ENCODE measurements at regions not wholly inside any gene's neighbourhood (a gene's known extent, or its start where the extent isn't known, plus 50 kb on each side); places are given as distances from the start of the nearest gene placed in this dataset.

DNA sequence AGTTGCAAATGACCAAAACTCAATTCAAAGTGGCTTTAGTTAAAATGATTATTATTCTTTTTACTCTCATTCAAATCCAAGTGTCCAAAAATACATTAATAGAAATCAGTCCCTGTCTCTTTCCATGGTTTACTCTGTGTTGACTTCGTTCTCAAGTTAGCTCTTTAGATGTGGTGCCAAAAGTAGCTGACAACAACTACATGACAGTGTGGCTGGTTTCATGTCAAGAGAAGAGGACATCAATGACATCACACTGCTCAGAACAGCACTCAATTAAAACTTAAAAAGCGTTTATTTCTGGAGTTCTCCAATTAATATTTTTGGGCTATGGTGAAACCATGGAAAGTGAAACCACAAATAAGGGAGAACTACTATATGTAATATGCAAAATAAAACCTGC is 1746.9 kb downstream of the LRRC4C start:
- H3K27ac ChIP-seq: no peak overlapping the region
- no peak for ATAC-seq (replicated peaks in 6 of 8)
- H3K4me1 ChIP-seq (replicated peaks in 1 of 2): no peaks in the 10 kb centered on the region
- no peak overlapping the region for H3K4me3 ChIP-seq
- 0 to 100% (median 60%) methylated on average over 1 to 2 of the region's 2 CpGs; no CpG with 5 or more reads in 3 of the 10 experiments for WGBS, 10 experiments
- in situ Hi-C loops (cut with MboI; ENCODE audit: low pct_unique_long_range_greater_than_20kb in 2 of 9, low sequenced_read_pairs in 9 of 9, unreplicated experiment in 9 of 9): no loop called here

DNA sequence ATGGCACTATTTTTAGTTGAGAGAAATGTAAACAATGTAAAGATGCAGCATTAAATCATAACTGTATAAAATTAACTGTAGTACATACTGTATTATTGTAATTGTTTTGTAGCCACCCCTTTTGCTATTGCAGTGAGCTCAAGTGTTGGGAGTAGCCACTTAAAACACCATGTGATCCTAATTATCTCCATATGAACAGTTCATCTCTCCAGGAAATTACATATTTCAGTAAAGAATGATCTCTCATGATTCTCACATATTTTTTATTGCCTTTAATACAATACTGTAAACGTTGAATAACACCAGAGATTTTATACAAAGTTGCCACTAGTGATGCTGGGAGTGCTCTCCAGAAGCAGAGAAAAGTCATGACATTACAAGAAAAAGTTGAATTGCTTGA is 1768.6 kb downstream of the LRRC4C start:
- in situ Hi-C loops (cut with MboI; ENCODE audit: low pct_unique_long_range_greater_than_20kb in 2 of 9, low sequenced_read_pairs in 9 of 9, unreplicated experiment in 9 of 9): no loop called here
- Histone ChIP-seq H3K4me1 (replicated peaks in 1 of 2) (no peaks in the 10 kb centered on the region), H3K4me3 (no peak overlapping the region), H3K27ac (no peak overlapping the region)
- WGBS, 10 experiments: 0 to 67% (median 50%) methylated on average over 1 of the region's 1 CpG; no CpG with 5 or more reads in 5 of the 10 experiments
- no peak for ATAC-seq (replicated peaks in 6 of 8)

DNA sequence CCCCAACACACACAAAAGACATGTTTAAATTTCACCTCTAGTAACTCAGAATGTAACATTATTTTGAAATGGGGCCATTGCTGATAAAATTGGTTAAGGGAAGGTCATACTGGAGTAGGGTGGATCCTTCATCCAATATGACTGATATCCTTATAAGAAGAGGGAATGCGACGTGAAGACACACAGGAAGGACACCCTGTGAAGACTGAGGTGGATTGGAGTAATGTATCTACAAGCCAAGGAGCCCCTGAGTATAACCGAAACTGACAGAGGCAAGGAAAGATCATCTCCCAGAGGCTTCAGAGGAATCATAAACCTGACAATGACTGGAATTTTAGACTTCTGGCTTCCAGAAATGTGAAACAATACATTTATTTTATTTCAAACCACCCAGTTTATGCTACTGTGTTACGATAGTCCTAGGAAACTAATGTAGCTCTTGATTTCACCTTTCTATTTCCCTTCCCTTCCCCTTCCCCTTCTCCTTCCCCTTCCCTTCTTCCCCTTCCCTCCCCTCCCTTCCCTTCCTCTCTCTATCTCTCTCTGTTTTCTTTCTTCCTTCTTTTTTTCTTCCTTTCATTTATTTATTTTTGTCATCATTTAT is 1775.4 kb downstream of the LRRC4C start:
- in situ Hi-C loops (cut with MboI; ENCODE audit: low pct_unique_long_range_greater_than_20kb in 2 of 9, low sequenced_read_pairs in 9 of 9, unreplicated experiment in 9 of 9): no loop called here
- WGBS, 10 experiments: 0 to 63% (median 0%) methylated on average over 1 to 3 of the region's 4 CpGs; no CpG with 5 or more reads in 3 of the 10 experiments

DNA sequence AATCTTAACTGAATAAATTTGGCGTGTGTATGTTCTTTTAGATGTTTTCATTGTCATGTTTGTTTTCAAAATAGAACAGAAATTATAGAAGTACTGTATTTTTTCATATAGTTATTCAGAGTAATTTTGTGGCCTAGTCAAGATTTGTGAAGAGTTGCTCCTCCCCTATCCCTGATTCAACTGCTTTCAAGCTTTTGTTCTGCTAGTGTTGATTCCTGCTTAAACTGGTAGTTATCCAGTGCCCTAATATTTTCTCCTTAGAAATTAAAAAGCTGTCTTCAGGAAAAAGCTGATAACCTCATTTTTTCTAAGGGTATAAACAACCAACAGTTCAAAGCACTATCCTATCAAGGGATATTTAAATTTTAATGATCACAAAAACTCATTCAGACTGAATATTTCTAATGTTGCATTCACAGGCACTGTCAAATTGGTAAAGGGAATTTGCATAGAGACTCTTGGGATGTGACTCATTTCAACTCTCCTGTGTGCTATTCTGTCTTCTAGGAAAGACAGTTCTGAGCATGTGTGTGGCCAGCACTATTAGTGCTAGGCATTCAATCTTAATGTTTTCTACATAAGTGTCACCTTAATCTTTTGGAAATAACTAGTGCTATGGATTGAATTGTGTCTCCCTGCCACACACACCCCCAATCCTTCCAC is 1776.0 kb downstream of the LRRC4C start:
- H3K4me1 ChIP-seq (replicated peaks in 1 of 2): peaks cover 14% of the 10 kb centered on the region in 2 donors
- in situ Hi-C loops (cut with MboI; ENCODE audit: low pct_unique_long_range_greater_than_20kb in 2 of 9, low sequenced_read_pairs in 9 of 9, unreplicated experiment in 9 of 9): no loop called here
- WGBS, 10 experiments: 0 to 83% (median 29%) methylated on average over 1 of the region's 1 CpG
- no peak overlapping the region for H3K4me3 ChIP-seq
- H3K27ac ChIP-seq: no peak overlapping the region
- ATAC-seq (replicated peaks in 6 of 8): peak in 4 of 8 experiments; percentile 97 to 99 (median 99)

More for the DNA sequence above, 1775.4 kb downstream of the LRRC4C start:
- Histone ChIP-seq H3K4me1 (replicated peaks in 1 of 2) (peaks cover 14% of the 10 kb centered on the region in 2 donors), H3K4me3 (no peak overlapping the region), H3K27ac (no peak overlapping the region)
- ATAC-seq (replicated peaks in 6 of 8): peak in 3 of 8 experiments; percentile 63 to 67 (median 64)

DNA sequence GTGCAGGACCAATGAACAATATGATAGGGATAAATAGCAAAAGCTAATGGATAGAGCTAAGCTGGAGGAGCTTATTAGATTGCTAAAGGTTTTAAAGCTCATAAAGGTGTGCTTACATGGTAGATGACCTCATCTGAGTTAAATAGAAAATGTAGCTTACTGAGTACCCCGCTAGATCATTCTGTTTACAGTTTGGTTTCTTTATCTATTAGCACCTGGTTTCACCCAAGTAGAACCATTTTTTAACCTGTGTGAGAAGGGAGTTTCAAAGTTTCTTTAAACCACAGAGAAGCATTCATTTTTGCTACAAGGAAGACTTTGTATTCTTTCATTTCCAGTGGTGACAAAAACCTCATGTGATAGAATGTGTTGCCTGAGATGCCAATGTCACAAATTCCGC is 1778.0 kb downstream of the LRRC4C start:
- no peak overlapping the region for H3K4me3 ChIP-seq
- ATAC-seq (replicated peaks in 6 of 8): no peak
- H3K4me1 ChIP-seq (replicated peaks in 1 of 2): peaks cover 14% of the 10 kb centered on the region in 2 donors
- H3K27ac ChIP-seq: no peak overlapping the region
- in situ Hi-C loops (cut with MboI; ENCODE audit: low pct_unique_long_range_greater_than_20kb in 2 of 9, low sequenced_read_pairs in 9 of 9, unreplicated experiment in 9 of 9): no loop called here
- WGBS, 10 experiments: 5 to 100% (median 54%) methylated on average over 1 to 2 of the region's 2 CpGs; no CpG with 5 or more reads in 2 of the 10 experiments

DNA sequence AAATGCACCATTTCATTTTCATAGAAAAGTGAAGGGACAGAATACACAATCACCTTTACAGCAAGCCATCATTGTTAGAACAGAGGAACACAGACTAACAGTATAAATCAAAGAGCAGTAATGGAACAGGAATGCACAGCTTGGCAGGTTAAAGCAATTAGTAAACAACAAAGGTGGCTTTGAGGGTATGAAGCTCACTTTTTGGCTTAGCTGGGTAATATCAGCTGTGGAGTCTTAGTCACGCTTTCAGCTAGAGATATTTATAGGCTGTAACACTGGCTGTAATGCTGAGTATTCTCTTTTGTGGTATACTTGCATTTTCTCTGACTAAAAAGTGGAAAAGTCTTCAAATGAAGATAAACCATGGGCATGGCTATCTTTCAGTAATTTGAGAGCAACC is 1780.5 kb downstream of the LRRC4C start:
- no peak overlapping the region for H3K27ac ChIP-seq
- in situ Hi-C loops (cut with MboI; ENCODE audit: low pct_unique_long_range_greater_than_20kb in 2 of 9, low sequenced_read_pairs in 9 of 9, unreplicated experiment in 9 of 9): no loop called here
- 0 to 100% (median 60%) methylated on average over 1 of the region's 1 CpG; no CpG with 5 or more reads in 3 of the 10 experiments for whole genome bisulfite sequencing, 10 experiments

DNA sequence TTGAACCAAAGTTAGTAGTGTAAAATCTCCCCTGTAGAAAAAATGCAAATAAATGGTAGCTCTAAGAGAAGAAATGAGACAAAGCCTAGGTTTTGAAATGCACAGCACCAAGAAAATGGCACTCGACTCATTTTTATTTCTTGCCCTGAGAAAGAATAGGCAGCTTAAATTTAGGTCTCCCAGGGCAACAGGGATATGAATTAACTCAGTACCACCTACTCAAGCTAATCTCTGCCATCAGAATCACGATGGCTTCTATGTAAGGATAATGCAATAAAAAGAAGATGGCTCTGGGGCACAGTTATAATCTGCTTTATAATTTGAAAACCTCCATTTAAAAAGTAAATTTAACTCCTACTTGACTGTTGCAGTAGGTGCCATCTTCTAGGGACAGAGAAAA is 1784.3 kb downstream of the LRRC4C start:
- Histone ChIP-seq H3K4me1 (replicated peaks in 1 of 2) (peaks cover 12 to 14% of the 10 kb centered on the region in 2 donors), H3K27ac (no peak overlapping the region), H3K4me3 (no peak overlapping the region)
- in situ Hi-C loops (cut with MboI; ENCODE audit: low pct_unique_long_range_greater_than_20kb in 2 of 9, low sequenced_read_pairs in 9 of 9, unreplicated experiment in 9 of 9): no loop called here
- WGBS, 10 experiments: 0 to 80% (median 40%) methylated on average over 1 to 2 of the region's 2 CpGs; no CpG with 5 or more reads in 2 of the 10 experiments
- ATAC-seq (replicated peaks in 6 of 8): peak in 1 of 8 experiments; percentile 12

More for the DNA sequence above, 1780.5 kb downstream of the LRRC4C start:
- Histone ChIP-seq H3K4me3 (no peak overlapping the region), H3K4me1 (replicated peaks in 1 of 2) (peaks cover 23% of the 10 kb centered on the region in 2 donors)
- ATAC-seq (replicated peaks in 6 of 8): no peak

DNA sequence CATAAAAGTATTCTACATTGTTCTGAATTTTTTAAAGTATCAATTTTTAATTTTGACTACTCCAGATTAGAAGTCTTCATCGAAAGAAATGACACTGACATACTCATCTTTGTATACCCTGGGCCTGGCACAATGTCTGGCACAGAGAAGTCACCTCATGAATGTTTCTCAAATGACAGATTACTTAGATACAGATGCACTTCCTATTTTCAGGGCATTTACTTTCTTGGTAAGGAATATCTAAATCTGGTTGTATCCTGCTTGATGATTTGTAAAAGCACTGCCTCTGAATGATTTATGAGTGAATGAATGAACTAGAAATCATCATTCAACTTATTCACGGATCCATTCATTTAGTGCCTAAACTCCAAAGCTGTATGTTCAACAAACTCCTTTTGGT is 1784.7 kb downstream of the LRRC4C start:
- in situ Hi-C loops (cut with MboI; ENCODE audit: low pct_unique_long_range_greater_than_20kb in 2 of 9, low sequenced_read_pairs in 9 of 9, unreplicated experiment in 9 of 9): no loop called here
- WGBS, 10 experiments: 0 to 82% (median 40%) methylated on average over 1 to 2 of the region's 2 CpGs; no CpG with 5 or more reads in 2 of the 10 experiments
- ATAC-seq (replicated peaks in 6 of 8): peak in 2 of 8 experiments; percentile 60
- Histone ChIP-seq H3K4me1 (replicated peaks in 1 of 2) (peaks cover 12 to 14% of the 10 kb centered on the region in 2 donors), H3K27ac (no peak overlapping the region), H3K4me3 (no peak overlapping the region)

DNA sequence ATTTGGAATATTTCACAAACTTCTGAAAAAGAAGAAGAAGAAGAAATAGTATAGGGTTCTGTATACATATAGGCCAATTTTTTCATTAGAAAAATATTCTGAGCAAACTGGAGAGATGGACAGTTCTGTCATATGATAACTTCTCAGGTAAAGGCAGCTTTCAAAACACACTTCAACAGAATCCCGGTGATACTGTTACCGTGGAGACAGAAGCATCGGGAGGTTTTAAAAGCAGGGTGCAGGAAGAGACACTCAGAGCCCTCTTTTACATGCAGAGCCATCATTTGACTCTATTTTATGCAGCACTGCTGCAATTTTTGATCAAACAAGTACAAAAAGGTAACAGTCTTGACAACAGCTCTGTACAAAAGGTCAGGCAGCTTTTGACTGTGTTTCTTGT is 1785.4 kb downstream of the LRRC4C start:
- 50 to 83% (median 62%) methylated on average over 1 to 3 of the region's 3 CpGs; no CpG with 5 or more reads in 2 of the 10 experiments for WGBS, 10 experiments
- peak in 4 of 8 experiments; percentile 22 to 60 (median 44) for ATAC-seq (replicated peaks in 6 of 8)
- in situ Hi-C loops (cut with MboI; ENCODE audit: low pct_unique_long_range_greater_than_20kb in 2 of 9, low sequenced_read_pairs in 9 of 9, unreplicated experiment in 9 of 9): no loop called here
- no peak overlapping the region for H3K4me3 ChIP-seq
- no peak overlapping the region for H3K27ac ChIP-seq
- peaks cover 12 to 14% of the 10 kb centered on the region in 2 donors for H3K4me1 ChIP-seq (replicated peaks in 1 of 2)

DNA sequence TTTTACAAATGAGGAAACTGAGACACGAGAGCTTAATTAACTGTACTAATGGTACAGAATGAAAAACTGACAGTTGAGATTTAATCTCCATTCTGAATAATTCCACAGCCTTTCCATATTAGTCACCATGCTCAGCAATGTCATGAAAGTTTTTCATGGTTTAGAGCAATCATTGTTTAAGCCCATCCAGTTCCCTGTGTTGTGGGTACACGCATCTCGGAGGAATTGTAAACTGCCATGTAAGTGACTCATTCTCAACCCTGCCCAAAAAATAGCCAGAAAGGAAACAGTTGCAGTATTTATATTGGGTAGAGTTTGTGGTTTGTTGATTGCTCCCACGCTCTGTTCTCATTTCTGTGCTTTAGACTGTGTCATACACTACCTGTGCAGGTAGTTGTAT is 1790.8 kb downstream of the LRRC4C start:
- 0 to 100% (median 50%) methylated on average over 1 to 4 of the region's 4 CpGs; no CpG with 5 or more reads in 1 of the 10 experiments for WGBS, 10 experiments

DNA sequence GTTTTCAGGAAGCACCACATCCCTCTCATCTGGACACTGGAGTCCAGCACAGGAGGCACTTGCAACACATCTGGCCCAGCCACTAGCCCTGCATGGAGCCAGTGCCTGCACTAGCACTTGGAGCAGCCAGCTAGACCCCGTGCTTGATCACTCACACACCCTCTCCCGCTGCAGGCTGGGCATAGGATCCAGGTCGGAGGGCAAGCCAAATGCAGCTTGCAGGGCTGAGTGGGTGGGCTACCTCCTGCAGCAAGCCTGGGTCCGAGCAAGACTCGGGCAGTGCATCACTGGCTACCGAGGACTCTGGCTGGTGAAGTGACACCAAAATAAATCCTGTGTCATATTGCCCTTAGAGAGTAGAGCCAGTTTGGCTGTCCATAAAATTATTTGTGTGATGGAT is 1795.4 kb downstream of the LRRC4C start:
- no peak overlapping the region for H3K27ac ChIP-seq
- in situ Hi-C loops (cut with MboI; ENCODE audit: low pct_unique_long_range_greater_than_20kb in 2 of 9, low sequenced_read_pairs in 9 of 9, unreplicated experiment in 9 of 9): no loop called here
- ATAC-seq (replicated peaks in 6 of 8): no peak
- 58 to 100% (median 82%) methylated on average over 1 to 4 of the region's 6 CpGs; no CpG with 5 or more reads in 4 of the 10 experiments for WGBS, 10 experiments
- no peak overlapping the region for H3K4me3 ChIP-seq
- H3K4me1 ChIP-seq (replicated peaks in 1 of 2): peaks cover 6 to 10% of the 10 kb centered on the region in 2 donors

More for the DNA sequence above, 1790.8 kb downstream of the LRRC4C start:
- in situ Hi-C loops (cut with MboI; ENCODE audit: low pct_unique_long_range_greater_than_20kb in 2 of 9, low sequenced_read_pairs in 9 of 9, unreplicated experiment in 9 of 9): no loop called here
- no peak for ATAC-seq (replicated peaks in 6 of 8)
- H3K4me3 ChIP-seq: no peak overlapping the region
- H3K4me1 ChIP-seq (replicated peaks in 1 of 2): no peaks in the 10 kb centered on the region
- H3K27ac ChIP-seq: no peak overlapping the region

DNA sequence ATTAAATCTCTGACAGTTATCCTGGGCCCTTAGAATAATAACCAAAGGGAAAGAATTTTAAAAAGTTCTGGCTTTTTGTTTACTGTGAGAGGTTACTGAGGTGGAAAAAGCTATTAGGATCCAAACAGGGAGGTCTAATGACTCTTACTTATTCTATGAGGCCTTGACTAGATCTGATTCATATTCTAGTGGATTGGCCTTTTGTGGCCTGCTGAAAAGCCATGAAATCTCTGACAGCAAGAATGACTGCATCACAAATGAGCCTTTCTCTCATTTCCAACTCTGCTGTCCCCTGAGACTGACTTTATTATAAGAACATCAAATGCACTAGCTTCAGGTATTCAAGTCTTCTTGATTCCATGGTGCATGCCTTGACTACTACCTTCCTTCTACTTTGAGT is 1797.6 kb downstream of the LRRC4C start:
- Histone ChIP-seq H3K27ac (no peak overlapping the region), H3K4me3 (no peak overlapping the region), H3K4me1 (replicated peaks in 1 of 2) (peaks cover 6 to 10% of the 10 kb centered on the region in 2 donors)
- in situ Hi-C loops (cut with MboI; ENCODE audit: low pct_unique_long_range_greater_than_20kb in 2 of 9, low sequenced_read_pairs in 9 of 9, unreplicated experiment in 9 of 9): no loop called here
- ATAC-seq (replicated peaks in 6 of 8): peak in 4 of 8 experiments; percentile 27 to 84 (median 80)

DNA sequence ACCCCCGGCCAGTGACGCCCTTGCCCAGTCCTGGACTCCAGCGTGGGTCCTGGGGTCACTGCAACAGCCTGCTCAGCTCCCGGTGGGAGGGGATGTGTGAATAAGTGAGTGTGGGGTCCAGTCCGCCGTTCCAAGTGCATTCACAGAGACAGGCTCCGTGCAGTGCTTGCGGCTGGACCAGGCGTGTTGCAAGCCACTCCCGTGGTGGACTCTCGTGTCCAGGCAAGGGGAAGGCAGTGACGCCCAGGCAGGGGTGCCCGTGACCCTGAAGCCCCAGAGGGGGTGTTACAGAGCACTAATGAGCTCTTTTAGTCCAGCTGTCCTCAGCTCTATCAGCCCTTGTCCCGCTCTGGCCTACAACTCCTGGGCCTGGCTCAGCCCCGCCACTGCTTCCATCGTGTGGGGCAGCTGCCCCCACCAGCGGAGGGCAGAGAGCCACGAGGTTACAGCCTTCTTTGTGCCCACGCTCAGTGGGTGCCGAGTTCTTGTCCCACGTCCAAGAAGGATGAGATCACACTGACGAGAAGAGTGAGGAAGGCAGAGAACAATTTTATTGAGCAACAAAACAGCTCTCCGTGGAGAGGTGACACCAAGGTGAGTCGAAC is 1807.5 kb downstream of the LRRC4C start:
- in situ Hi-C loops (cut with MboI; ENCODE audit: low pct_unique_long_range_greater_than_20kb in 2 of 9, low sequenced_read_pairs in 9 of 9, unreplicated experiment in 9 of 9): no loop called here
- no peaks in the 10 kb centered on the region for H3K4me1 ChIP-seq (replicated peaks in 1 of 2)
- WGBS, 10 experiments: 0 to 93% (median 80%) methylated on average over 2 to 13 of the region's 24 CpGs; no CpG with 5 or more reads in 2 of the 10 experiments
- H3K27ac ChIP-seq: no peak overlapping the region
- H3K4me3 ChIP-seq: no peak overlapping the region
- no peak for ATAC-seq (replicated peaks in 6 of 8)
